GM21447 (cell line): ENCODE measurements at regions not wholly inside any gene's neighbourhood (a gene's known extent, or its start where the extent isn't known, plus 50 kb on each side); places are given as distances from the start of the nearest gene placed in this dataset.

Source experiments
- ATAC-seq: cut with Tn5 transposase; IDR thresholded peaks from one replicate; pipeline ENCODE4 v1.9.1; 2021; ENCODE audit not compliant: unreplicated experiment

GRCh38 chr2:111633189-111633588 lies 250.8 kb downstream of the ANAPC1 start:
- no peak for ATAC-seq

GRCh38 chr2:111633643-111634042 lies 250.3 kb downstream of the ANAPC1 start:
- ATAC-seq = no peak

GRCh38 chr2:111634050-111634794 lies 249.8 kb downstream of the ANAPC1 start:
- ATAC-seq = no peak

GRCh38 chr2:111634995-111635538 lies 248.9 kb downstream of the ANAPC1 start:
- ATAC-seq = no peak

- no peak for ATAC-seq
Observed at GRCh38 chr2:111636905-111637304, 247.1 kb downstream of the ANAPC1 start.

GRCh38 chr2:111638274-111638877 lies 245.6 kb downstream of the ANAPC1 start:
- no peak for ATAC-seq

GRCh38 chr2:111640480-111640879 lies 243.5 kb downstream of the ANAPC1 start:
- ATAC-seq = no peak

- ATAC-seq = no peak
Observed at GRCh38 chr2:111642586-111643327, 241.2 kb downstream of the ANAPC1 start.

GRCh38 chr2:111643759-111644158 lies 240.2 kb downstream of the ANAPC1 start:
- ATAC-seq = no peak

GRCh38 chr2:111647359-111647758 lies 236.6 kb downstream of the ANAPC1 start:
- no peak for ATAC-seq

GRCh38 chr2:111652038-111652437 lies 232.0 kb downstream of the ANAPC1 start:
- no peak for ATAC-seq

GRCh38 chr2:111652681-111653080 lies 231.3 kb downstream of the ANAPC1 start:
- ATAC-seq = no peak

- ATAC-seq = no peak
Observed at GRCh38 chr2:111653103-111653624, 230.8 kb downstream of the ANAPC1 start.

GRCh38 chr2:111653913-111654312 lies 230.1 kb downstream of the ANAPC1 start:
- ATAC-seq = no peak

- ATAC-seq = no peak
Observed at GRCh38 chr2:111654829-111655228, 229.2 kb downstream of the ANAPC1 start.

GRCh38 chr2:111656436-111656835 lies 227.6 kb downstream of the ANAPC1 start:
- ATAC-seq = no peak

- no peak for ATAC-seq
Observed at GRCh38 chr2:111656894-111657293, 227.1 kb downstream of the ANAPC1 start.

- no peak for ATAC-seq
Observed at GRCh38 chr2:111657351-111657975, 226.5 kb downstream of the ANAPC1 start.

- ATAC-seq = no peak
Observed at GRCh38 chr2:111659361-111660333, 224.3 kb downstream of the ANAPC1 start.

GRCh38 chr2:111660811-111661210 lies 223.2 kb downstream of the ANAPC1 start:
- no peak for ATAC-seq
